ENCODE measurements at regions not wholly inside any gene's neighbourhood (a gene's known extent, or its start where the extent isn't known, plus 50 kb on each side); places are given as distances from the start of the nearest gene placed in this dataset.

DNA sequence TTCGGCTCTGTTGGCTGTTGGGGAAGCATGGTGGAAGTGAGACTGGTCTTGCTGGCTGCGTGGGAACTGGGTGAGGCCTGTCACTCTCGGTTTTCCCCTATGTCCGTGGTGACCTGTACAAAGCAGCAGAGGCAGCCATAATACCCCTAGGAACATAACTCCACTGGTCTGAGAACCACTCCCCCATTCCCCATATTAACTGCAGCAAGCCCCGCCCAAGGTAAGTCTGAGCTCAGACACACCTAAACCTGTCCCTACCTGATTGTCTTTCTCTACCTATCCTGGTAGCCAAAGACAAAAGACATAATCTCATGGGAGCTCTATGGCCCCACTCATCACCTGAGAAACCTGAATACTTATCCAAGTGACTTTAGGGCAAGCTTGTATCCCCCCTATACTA, 156.3 kb upstream of the PHACTR1 start:
- H3K4me3 ChIP-seq (ENCODE audit: low read depth, low read length), result no peak overlapping the region
- TF ChIP-seq, protein P1, sequence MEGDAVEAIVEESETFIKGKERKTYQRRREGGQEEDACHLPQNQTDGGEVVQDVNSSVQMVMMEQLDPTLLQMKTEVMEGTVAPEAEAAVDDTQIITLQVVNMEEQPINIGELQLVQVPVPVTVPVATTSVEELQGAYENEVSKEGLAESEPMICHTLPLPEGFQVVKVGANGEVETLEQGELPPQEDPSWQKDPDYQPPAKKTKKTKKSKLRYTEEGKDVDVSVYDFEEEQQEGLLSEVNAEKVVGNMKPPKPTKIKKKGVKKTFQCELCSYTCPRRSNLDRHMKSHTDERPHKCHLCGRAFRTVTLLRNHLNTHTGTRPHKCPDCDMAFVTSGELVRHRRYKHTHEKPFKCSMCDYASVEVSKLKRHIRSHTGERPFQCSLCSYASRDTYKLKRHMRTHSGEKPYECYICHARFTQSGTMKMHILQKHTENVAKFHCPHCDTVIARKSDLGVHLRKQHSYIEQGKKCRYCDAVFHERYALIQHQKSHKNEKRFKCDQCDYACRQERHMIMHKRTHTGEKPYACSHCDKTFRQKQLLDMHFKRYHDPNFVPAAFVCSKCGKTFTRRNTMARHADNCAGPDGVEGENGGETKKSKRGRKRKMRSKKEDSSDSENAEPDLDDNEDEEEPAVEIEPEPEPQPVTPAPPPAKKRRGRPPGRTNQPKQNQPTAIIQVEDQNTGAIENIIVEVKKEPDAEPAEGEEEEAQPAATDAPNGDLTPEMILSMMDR (IDR thresholded peaks at IDR 0.05; ENCODE audit: insufficient read depth, low read depth, low read length), result no peak
- no peak for DNase-seq (ENCODE audit: low read depth)

DNA sequence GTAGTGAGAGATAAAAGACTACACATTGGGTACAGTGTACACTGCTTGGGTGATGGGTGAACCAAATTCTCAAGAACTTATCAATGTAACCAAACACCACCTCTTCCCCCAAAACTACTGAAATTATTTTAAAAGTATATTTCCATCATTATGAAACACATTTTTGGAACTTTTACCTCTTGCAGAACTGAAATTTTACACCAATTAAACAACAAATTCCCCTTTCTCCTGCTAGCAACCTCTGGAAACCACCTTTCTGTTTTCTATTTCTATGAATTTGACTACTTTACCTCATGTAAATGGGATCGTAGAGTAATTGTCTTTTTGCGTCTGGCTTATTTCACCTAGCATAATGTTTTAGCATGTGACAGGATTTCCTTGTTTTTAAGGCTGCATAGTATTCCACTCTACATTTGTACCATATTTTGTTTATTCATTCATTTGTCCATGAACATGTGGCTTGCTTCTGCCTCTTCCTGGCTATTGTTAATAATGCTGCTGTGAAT, 149.9 kb upstream of the PHACTR1 start:
- H3K4me3 ChIP-seq (ENCODE audit: low read depth, low read length), result no peak overlapping the region
- no peak for DNase-seq (ENCODE audit: low read depth)
- TF ChIP-seq, protein P1 (IDR thresholded peaks at IDR 0.05; ENCODE audit: insufficient read depth, low read depth, low read length), result no peak

DNA sequence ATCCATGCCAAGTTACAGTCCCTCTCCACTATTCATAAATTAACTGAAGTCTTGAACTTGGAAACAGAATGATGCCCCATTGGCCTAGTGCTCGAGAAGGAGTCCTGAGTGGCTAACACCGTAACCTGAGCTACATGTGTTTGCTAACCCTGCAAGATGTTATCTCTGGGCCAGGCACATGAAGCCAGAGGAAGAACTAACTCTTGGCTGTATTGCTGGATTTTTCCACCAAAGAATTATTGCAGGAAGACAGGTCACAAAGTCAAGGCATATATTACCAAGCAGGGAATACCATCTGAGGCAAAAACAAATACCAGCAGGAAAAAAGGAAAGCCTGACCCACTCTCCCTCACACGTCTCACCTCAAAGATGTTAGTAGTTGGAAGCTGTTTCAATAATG, 148.9 kb upstream of the PHACTR1 start:
- no peak for DNase-seq (ENCODE audit: low read depth)
- H3K4me3 ChIP-seq (ENCODE audit: low read depth, low read length), result no peak overlapping the region
- TF ChIP-seq, protein P1 (IDR thresholded peaks at IDR 0.05; ENCODE audit: insufficient read depth, low read depth, low read length), result no peak

DNA sequence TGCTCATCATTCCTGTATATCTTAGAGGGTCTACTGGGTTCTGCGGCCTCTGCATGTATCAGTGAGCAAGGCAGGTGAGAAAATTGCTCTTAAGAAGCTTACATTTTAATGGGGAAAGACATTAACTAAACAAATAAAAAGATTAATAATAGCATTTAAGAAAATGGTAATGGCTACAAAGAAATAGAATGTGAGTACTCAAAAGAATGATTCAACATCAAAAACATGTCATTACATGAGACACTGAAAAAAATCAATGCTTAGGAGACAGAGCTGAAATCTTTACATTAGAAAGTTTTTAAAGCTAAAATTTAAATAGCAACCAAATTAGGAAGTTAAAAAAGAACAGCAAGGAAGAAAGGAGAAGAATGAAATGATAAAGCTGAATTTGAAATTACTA, 146.9 kb upstream of the PHACTR1 start:
- TF ChIP-seq, protein P1 (IDR thresholded peaks at IDR 0.05; ENCODE audit: insufficient read depth, low read depth, low read length), result no peak

DNA sequence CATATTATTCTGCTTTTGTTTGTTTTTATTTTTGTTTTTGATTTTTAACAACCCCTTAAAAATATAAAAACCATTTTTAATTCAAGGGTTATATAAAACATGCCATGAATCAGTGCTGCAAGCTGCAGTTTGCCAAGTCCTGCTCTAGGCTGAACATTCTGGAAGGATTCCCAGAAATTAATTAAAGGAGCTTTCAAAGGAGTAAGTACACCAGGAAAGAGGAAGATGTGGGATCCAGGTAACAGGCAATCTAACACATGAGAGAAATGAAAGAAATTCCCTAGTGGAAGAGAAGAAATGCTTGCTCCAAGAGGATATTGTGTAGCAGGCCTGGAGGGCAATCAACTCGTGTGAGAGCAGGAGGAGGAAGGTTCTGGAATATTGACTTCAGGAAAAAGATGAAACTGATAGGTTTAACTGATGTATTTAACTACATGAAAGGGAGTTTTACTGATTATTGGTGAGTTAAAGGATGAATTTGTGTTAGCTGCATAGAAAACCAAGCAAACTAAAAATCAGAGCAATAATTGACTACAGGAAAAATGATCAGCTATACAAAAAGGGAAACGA, 146.0 kb upstream of the PHACTR1 start:
- TF ChIP-seq, protein P1 (IDR thresholded peaks at IDR 0.05; ENCODE audit: insufficient read depth, low read depth, low read length), result no peak
- no peak overlapping the region for H3K4me3 ChIP-seq (ENCODE audit: low read depth, low read length)
- DNase-seq (ENCODE audit: low read depth), result no peak

More for the DNA sequence above, 146.9 kb upstream of the PHACTR1 start:
- H3K4me3 ChIP-seq (ENCODE audit: low read depth, low read length), result no peak overlapping the region
- no peak for DNase-seq (ENCODE audit: low read depth)

DNA sequence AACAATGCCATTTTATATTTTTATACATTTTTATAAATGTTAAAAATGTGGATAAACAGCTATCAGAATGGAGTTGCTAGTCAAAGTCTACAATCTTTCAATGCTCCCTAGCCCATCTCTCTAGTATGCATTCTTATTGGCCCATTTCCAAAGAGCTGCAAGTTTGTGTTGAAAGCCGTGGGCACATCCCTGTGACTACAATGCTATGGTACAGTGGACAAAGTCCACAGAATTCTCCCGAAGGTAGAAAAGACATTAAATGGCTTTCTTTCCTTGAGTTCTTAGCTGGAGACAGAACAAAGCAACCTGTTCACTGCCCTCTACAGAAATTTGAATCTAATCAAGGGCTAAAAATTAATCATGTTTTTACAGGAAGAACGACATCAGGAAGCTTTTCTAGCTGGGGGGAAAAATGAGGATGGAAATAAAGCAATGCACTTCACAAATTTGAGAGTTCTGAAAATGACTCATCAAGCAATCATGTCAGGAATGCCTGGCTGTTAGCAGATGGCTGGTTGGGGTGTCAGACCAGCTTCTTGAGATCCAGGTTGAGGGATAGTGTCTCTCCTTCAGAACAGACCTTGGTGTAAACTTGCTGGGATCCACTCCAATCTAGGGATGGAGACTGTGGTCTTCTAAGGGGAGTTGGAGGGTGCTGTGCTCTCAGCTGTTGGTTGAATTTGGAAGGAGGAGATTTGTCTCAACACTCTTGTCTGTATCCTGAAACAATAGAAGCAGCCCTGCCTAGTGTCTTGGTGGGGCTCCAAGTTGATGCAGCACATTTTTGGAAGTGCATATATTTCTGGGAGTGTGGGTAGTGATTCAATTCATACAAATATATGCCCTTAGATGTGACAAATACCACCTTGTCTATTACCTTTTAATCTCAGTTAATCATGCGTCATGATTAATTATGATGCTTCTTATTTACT, 143.4 kb upstream of the PHACTR1 start:
- no peak overlapping the region for H3K4me3 ChIP-seq (ENCODE audit: low read depth, low read length)
- TF ChIP-seq, protein P1 (IDR thresholded peaks at IDR 0.05; ENCODE audit: insufficient read depth, low read depth, low read length), result no peak
- DNase-seq (ENCODE audit: low read depth), result peak; percentile 38
